Keratinocyte (primary cell): ENCODE measurements at regions not wholly inside any gene's neighbourhood (a gene's known extent, or its start where the extent isn't known, plus 50 kb on each side); places are given as distances from the start of the nearest gene placed in this dataset.

ENCODE experiments used
- DNase-seq: peaks from one replicate; pipeline ENCODE4 v3.0.0-alpha.2; 2011; ENCODE audit warnings: low read depth, missing footprints, low spot score
- FAIRE-seq: peaks from 2 replicates; lab custom pipeline; 2011; peaks lifted over from hg19 to GRCh38; lab: Jason Lieb, UNC
- H2AFZ ChIP-seq: 2 replicates; pipeline ENCODE4 v1.6.0; 2012; ENCODE audit warnings: low read length, control low read depth, inconsistent platforms; ENCODE audit not compliant: control insufficient read depth
- H3K27ac ChIP-seq: 2 replicates; pipeline ENCODE4 v1.5.1; 2011; ENCODE audit warnings: low read length; ENCODE audit not compliant: control insufficient read depth, insufficient read depth
- H3K27me3 ChIP-seq: 3 replicates; pipeline ENCODE4 v1.6.0; 2011; ENCODE audit warnings: low read length; ENCODE audit not compliant: control insufficient read depth, insufficient read depth; ENCODE audit errors: extremely low read depth
- H3K36me3 ChIP-seq, 2 experiments: 2 replicates in 1 of 2; 3 replicates in 1 of 2; pipeline ENCODE4 v1.5.1; 2011; ENCODE audit warnings: low read length in 2 of 2, mild to moderate bottlenecking in 1 of 2; ENCODE audit not compliant: control insufficient read depth in 2 of 2, insufficient read depth in 2 of 2; ENCODE audit errors: extremely low read depth in 1 of 2
- H3K4me1 ChIP-seq: 3 replicates; pipeline ENCODE4 v1.5.1; 2011; ENCODE audit warnings: low read length; ENCODE audit not compliant: control insufficient read depth, insufficient read depth; ENCODE audit errors: extremely low read depth
- H3K4me2 ChIP-seq: 3 replicates; pipeline ENCODE4 v1.6.0; 2011; ENCODE audit warnings: low read depth, low read length; ENCODE audit not compliant: control insufficient read depth, insufficient read depth; ENCODE audit errors: extremely low read depth
- H3K4me3 ChIP-seq, 3 experiments: fragments of 200-600 bp in 1 of 3; sonication (generic) in 1 of 3; 2 replicates in 2 of 3; 3 replicates in 1 of 3; pipeline ENCODE4 v1.5.1; 2011 to 2016; ENCODE audit warnings: low read length in 3 of 3, mild to moderate bottlenecking in 3 of 3, control low read depth in 2 of 3, inconsistent platforms in 1 of 3, low read depth in 1 of 3, mixed read lengths in 1 of 3, mixed run types in 1 of 3, moderate library complexity in 1 of 3; ENCODE audit not compliant: control insufficient read depth in 2 of 3, insufficient read depth in 2 of 3; ENCODE audit errors: extremely low read depth in 1 of 3
- H3K79me2 ChIP-seq: 2 replicates; pipeline ENCODE4 v1.6.0; 2012; ENCODE audit warnings: low read length; ENCODE audit not compliant: control insufficient read depth, insufficient read depth
- H3K9ac ChIP-seq: 3 replicates; pipeline ENCODE4 v1.6.0; 2011; ENCODE audit warnings: low read length; ENCODE audit not compliant: control insufficient read depth, insufficient read depth; ENCODE audit errors: extremely low read depth
- H3K9me1 ChIP-seq: 3 replicates; pipeline ENCODE4 v1.6.0; 2011; ENCODE audit warnings: low read length; ENCODE audit not compliant: control insufficient read depth, insufficient read depth; ENCODE audit errors: extremely low read depth
- H3K9me3 ChIP-seq: 2 replicates; pipeline ENCODE4 v1.5.1; 2012; ENCODE audit warnings: low read depth, low read length; ENCODE audit not compliant: control insufficient read depth
- H4K20me1 ChIP-seq: 3 replicates; pipeline ENCODE4 v1.6.0; 2011; ENCODE audit warnings: low read length; ENCODE audit not compliant: control insufficient read depth, insufficient read depth; ENCODE audit errors: extremely low read depth
- CTCF ChIP-seq, 3 experiments: IDR thresholded peaks in 1 of 3; conservative IDR thresholded peaks in 1 of 3; optimal IDR thresholded peaks in 1 of 3; 2 replicates in 2 of 3; 3 replicates in 1 of 3; pipeline versions ENCODE3 to v1.5.1; 2011; ENCODE audit warnings: low read length in 3 of 3, mild to moderate bottlenecking in 3 of 3, moderate library complexity in 2 of 3, control low read depth in 1 of 3, inconsistent platforms in 1 of 3; ENCODE audit not compliant: insufficient read depth in 2 of 3; ENCODE audit errors: extremely low read depth in 1 of 3
- EZH2 ChIP-seq: IDR thresholded peaks from one replicate; pipeline ENCODE4 v1.6.1; 2012; ENCODE audit warnings: inconsistent platforms, mild to moderate bottlenecking, low read length, moderate library complexity
- dilution Hi-C: fragments of 300-500 bp; cut with MboI; formaldehyde crosslinking; loops from one replicate; pipeline ENCODE4 v1.7.0; 2020; ENCODE audit warnings: low sequenced_read_pairs; ENCODE audit not compliant: extremely low pct_ligation_motif_present

DNA sequence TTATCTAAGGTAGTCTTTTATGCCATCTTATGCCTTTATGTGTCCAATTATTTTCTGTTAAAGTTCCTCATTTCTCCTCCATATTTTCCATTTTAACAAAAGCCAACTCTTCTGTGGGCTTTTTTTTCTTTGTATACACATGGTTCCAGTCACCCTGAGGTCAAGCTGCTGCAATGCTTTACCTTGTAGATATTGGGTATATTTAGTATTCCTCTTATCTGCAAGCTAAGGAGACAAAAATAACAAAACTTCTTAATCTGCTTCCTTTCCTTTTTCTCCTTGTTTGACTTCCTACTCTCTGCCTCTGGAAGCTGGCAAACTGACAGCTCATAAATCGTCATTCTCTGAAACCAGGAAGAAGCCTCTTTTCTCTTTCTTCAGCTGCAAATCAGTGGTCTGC, 885.0 kb upstream of the LRRN3 start:
- dilution Hi-C loops: no loop called here
- no peak overlapping the region for H3K4me2 ChIP-seq

DNA sequence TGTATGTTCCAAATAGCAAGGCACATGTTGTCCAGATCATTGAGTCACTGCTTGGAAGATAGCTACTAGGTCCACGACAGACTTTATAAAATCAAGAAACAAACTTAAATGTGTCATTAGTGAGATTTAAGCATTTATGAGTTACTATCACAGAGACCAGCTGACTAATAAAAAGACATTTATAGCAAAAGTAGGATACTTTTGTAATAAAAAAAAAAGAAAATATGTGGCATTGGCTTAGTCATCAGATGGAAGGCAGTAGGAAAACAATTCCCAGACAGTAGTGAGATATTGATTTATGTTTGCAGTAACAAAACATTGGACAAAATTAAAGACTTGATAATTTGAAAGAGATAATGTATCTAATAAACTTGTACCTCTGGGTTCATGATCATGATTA, 881.0 kb upstream of the LRRN3 start:
- dilution Hi-C loops: no loop called here
- Histone ChIP-seq H2AFZ (no peak overlapping the region), H3K79me2 (no peaks in the 10 kb centered on the region), H4K20me1 (no peaks in the 10 kb centered on the region), H3K9me1 (no peaks in the 10 kb centered on the region), H3K27ac (no peak overlapping the region), H3K4me1 (no peaks in the 10 kb centered on the region), H3K9me3 (no peaks in the 10 kb centered on the region), H3K4me3 (no peak overlapping the region), H3K27me3 (no peaks in the 10 kb centered on the region), H3K4me2 (no peak overlapping the region), H3K36me3 (no peaks in the 10 kb centered on the region), H3K9ac (no peak overlapping the region)
- no peak for DNase-seq
- no peak for TF ChIP-seq EZH2
- no peak for TF ChIP-seq CTCF (optimal IDR thresholded peaks at IDR 0.05 in 1 of 3, IDR thresholded peaks at IDR 0.05 in 1 of 3, conservative IDR thresholded peaks at IDR 0.05 in 1 of 3; ENCODE audit: extremely low read depth in 1 of 3, insufficient read depth in 2 of 3, low read length in 3 of 3)
- no peak for FAIRE-seq

More for the DNA sequence above, 885.0 kb upstream of the LRRN3 start:
- Histone ChIP-seq H3K9me1 (no peaks in the 10 kb centered on the region), H2AFZ (no peak overlapping the region), H4K20me1 (no peaks in the 10 kb centered on the region), H3K27ac (no peak overlapping the region), H3K4me3 (no peak overlapping the region), H3K79me2 (no peaks in the 10 kb centered on the region), H3K27me3 (no peaks in the 10 kb centered on the region), H3K9ac (no peak overlapping the region), H3K4me1 (no peaks in the 10 kb centered on the region), H3K36me3 (no peaks in the 10 kb centered on the region), H3K9me3 (no peaks in the 10 kb centered on the region)
- no peak for TF ChIP-seq CTCF (optimal IDR thresholded peaks at IDR 0.05 in 1 of 3, IDR thresholded peaks at IDR 0.05 in 1 of 3, conservative IDR thresholded peaks at IDR 0.05 in 1 of 3; ENCODE audit: extremely low read depth in 1 of 3, insufficient read depth in 2 of 3, low read length in 3 of 3)
- no peak for TF ChIP-seq EZH2
- FAIRE-seq (no peak), DNase-seq (no peak)
